GM10248 (cell line): ENCODE measurements at regions not wholly inside any gene's neighbourhood (a gene's known extent, or its start where the extent isn't known, plus 50 kb on each side); places are given as distances from the start of the nearest gene placed in this dataset.

Experiments used
- CTCF ChIA-PET: fragments of 300-600 bp; sonication (Branson Sonifier 250); formaldehyde crosslinking; extraction: SDS; loops from one replicate; lab custom pipeline; 2021; ENCODE audit warnings: antibody characterized with exemption; lab: Yijun Ruan, JAX
- POLR2A ChIA-PET: fragments of 350-650 bp; sonication (Branson Sonifier 250); formaldehyde crosslinking; extraction: SDS; loops from one replicate; lab custom pipeline; 2020; ENCODE audit warnings: antibody characterized with exemption; lab: Yijun Ruan, JAX
- DNase-seq: peaks from one replicate; pipeline ENCODE4 v3.0.0; 2012; ENCODE audit errors: extremely low spot score
- TF ChIP-seq, protein P1 (sequence below): IDR thresholded peaks from 2 replicates; pipeline ENCODE4 v1.5.1; 2012; ENCODE audit warnings: mild to moderate bottlenecking, low read depth; ENCODE audit errors: extremely low read depth, missing control alignments, control extremely low read depth

DNA sequence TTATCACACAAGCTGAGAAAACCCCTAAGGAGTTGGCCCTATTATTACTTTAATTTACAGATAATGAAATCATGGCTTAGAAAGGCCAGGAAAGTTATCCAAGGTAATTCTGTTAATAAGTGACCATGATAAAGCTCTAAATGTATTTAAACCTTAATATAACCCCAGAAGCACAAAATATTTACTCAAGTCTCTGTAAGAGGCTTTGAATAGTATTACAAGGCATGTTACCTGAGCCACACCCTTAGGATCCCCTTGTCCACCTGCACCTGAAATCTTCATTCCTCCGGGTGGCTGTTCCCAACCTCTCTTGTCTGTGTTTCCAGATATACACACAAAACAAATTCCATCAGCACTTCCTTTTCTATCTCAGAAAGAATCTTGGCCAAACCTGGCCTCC lies 271.6 kb upstream of the BMP2 start:
- TF ChIP-seq, protein P1, sequence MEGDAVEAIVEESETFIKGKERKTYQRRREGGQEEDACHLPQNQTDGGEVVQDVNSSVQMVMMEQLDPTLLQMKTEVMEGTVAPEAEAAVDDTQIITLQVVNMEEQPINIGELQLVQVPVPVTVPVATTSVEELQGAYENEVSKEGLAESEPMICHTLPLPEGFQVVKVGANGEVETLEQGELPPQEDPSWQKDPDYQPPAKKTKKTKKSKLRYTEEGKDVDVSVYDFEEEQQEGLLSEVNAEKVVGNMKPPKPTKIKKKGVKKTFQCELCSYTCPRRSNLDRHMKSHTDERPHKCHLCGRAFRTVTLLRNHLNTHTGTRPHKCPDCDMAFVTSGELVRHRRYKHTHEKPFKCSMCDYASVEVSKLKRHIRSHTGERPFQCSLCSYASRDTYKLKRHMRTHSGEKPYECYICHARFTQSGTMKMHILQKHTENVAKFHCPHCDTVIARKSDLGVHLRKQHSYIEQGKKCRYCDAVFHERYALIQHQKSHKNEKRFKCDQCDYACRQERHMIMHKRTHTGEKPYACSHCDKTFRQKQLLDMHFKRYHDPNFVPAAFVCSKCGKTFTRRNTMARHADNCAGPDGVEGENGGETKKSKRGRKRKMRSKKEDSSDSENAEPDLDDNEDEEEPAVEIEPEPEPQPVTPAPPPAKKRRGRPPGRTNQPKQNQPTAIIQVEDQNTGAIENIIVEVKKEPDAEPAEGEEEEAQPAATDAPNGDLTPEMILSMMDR = no peak
- no peak for DNase-seq
- ChIA-PET POLR2A (no interaction called here), CTCF (interaction anchor here (1.3 kb wide), 1 partner anchor 13 kb away, joined by 5 read pairs; no protein-coding TSS in a partner anchor)

DNA sequence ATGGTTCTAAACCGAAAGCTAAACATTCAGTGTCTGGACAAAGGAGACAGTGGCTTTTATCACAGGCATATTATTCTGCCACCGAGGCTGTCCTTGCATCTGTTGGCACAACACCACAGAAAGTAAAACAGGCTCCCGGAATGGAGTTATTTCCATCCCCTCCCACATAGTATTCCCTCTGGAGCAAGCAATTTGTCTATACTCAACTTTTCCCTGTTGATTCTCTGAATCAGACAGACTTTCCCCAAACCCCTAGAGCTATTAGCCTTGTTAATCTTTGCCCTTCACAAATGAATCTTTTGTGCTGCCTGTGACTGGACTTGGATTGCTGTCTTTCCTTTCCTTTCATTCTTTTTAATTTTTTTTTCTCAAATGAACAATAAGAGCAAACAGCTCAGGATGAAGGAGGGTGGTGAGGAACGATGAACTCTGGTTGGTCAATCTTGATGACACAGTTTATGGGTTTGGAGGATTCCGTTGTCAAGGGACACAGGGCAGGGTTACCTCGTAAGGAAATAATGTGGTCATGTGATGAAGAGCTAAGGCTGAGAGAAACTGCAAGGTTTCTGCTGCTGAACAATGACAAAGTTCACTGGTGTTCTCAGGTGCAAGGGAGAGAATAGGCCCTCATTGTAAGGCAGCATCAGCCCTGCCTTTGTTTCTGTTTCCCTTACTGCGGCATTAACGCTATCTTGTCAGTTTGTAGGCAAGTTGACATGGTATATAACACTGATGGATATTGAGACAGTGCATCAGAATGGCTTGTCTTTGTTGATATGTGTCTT lies 275.0 kb upstream of the BMP2 start:
- TF ChIP-seq, protein P1 = no peak
- no peak for DNase-seq
- ChIA-PET CTCF (interaction anchor here (1.3 to 2.6 kb wide), 2 partner anchors 12 to 19 kb away, joined by 4 to 9 read pairs; no protein-coding TSS in a partner anchor), POLR2A (no interaction called here)

DNA sequence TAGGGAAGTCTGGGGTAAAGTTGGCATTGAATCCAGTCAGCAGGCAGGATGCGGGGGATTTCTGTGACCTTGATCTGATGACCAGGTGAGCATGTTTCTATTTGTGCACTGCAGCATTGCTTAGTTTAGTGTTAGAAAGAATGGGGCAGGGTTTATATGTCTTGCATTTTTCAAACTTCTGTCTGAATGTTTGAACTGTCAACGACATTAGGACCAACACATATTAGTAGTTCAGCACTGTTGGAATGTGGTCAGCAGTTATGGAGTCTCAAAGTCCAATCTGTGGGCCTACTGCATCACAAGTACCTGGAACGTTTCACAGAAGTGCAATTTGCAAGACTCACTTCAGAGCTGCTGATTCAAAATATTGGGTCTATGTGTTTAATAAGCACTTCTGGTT lies 276.6 kb upstream of the BMP2 start:
- TF ChIP-seq, protein P1 = no peak
- DNase-seq = no peak
- CTCF ChIA-PET = no interaction called here
- POLR2A ChIA-PET = no interaction called here

DNA sequence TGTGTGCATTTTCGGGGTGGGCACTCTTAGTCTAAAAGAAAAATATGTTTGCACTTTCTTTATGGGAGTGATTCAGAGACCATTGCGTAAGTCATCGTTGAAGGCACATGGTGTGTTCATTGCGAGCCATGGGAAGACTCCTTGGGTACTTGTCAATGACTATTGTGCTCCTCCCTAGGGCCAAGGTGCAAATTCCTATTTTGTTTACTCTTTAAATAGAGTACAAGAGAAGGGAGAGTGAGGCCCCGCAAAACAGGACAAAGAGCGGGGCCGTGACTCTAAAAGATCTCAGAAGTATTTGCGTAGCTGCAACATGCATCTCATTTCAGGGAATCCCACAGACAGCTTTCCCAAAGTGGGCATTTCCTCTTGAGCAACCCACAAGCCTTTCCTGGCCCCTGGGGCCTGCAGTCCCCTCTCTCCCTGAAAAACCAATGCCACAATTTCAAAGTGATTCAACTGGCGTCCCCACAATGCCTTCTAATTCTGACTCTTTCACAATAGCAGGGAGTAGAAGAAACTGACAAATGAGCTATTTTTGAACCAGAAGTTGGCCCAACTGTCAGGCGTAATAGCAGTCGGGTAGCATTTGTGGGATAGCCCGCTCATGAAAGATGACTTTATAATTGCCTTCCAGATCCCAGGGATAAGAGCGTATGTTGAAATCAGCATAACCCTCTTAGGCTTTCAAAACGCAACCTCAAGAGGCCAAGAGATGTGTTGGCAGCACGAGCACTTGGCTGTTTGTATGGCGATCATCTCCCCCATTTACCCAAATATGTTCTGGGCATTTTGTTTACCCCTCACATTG lies 277.9 kb upstream of the BMP2 start:
- ChIA-PET CTCF (no interaction called here), POLR2A (no interaction called here)

DNA sequence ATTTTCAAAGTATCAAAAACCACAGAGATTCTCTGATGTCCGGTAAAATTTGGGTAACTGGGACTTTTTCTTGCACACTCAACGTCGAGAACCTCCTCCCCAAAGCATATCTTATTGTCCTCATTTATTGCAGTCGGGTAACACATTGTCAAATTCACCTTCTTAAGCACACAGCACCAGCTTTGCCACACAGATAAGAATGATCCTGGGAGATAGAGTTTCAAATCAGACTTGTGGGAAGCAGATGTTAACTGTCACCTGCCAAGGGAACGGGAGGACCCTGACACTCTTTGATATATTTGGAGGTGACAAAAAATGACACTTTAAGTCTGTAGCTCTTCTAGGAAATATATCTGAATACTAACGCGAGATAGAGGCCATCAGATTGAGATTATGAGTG lies 282.1 kb upstream of the BMP2 start:
- no peak for DNase-seq
- TF ChIP-seq, protein P1 = no peak
- ChIA-PET POLR2A (no interaction called here), CTCF (no interaction called here)

More for the DNA sequence above, 277.9 kb upstream of the BMP2 start:
- DNase-seq = no peak
- TF ChIP-seq, protein P1 = no peak

DNA sequence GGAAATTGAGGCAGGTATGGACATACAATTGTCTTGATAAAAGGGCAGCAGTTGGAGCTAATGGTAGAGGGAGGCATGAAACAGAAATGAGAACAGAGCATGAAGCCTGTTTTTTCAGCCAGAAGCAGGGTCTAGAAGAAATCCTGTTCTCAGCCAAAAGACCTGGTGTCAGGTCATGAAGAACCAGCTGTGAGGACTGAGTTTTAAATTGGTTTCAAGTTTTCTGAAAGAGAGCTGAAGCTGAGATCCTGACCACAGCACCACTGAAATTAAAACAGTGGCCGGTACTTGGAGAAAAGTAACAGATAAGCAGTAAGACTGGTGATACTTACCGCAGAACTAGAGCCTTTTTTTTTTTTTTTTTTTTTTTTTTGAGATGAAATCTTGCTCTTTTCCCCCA lies 283.8 kb upstream of the BMP2 start:
- TF ChIP-seq, protein P1 = no peak
- CTCF ChIA-PET = no interaction called here
- POLR2A ChIA-PET = no interaction called here
- no peak for DNase-seq
